Kidney epithelial cell (primary cell): ENCODE measurements at regions not wholly inside any gene's neighbourhood (a gene's known extent, or its start where the extent isn't known, plus 50 kb on each side); places are given as distances from the start of the nearest gene placed in this dataset.

Experiments used
- DNase-seq: peaks from one replicate; pipeline ENCODE4 v3.0.0-alpha.2; 2010; ENCODE audit warnings: low read depth
- H3K27me3 ChIP-seq: 2 replicates; pipeline ENCODE4 v1.6.0; 2011; ENCODE audit warnings: low read length; ENCODE audit not compliant: control insufficient read depth, insufficient read depth
- H3K36me3 ChIP-seq: 2 replicates; pipeline ENCODE4 v1.5.1; 2011; ENCODE audit warnings: low read length; ENCODE audit not compliant: control insufficient read depth, insufficient read depth
- H3K4me3 ChIP-seq: 2 replicates; pipeline ENCODE4 v1.5.1; 2011; ENCODE audit warnings: low read depth, mild to moderate bottlenecking, control low read depth, low read length
- TF ChIP-seq, protein P1 (sequence below): IDR thresholded peaks from 2 replicates; pipeline ENCODE4 v1.5.1; 2011; ENCODE audit warnings: mild to moderate bottlenecking, moderate library complexity, low read length, control low read depth, inconsistent platforms; ENCODE audit not compliant: insufficient read depth, poor library complexity, severe bottlenecking

DNA sequence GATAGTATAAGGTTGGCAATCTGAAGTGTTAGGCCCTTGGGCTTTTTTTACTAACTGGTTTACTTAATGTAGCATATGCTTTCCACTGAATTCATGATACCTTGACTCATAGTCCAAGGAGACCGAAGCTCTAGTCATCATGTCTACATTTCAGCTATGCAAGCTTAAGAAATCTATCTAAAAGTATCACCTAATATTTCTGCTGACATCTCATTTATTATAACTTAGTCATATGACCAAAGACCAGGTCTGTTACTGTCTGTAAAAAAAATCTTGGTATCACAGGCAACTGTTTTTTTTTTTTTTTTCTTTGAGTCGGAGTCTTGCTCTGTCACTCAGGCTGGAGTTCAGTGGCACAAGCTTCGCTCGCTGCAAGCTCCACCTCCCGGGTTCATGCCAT is 814.0 kb upstream of the NDST4 start:
- Histone ChIP-seq H3K27me3 (no peaks in the 10 kb centered on the region), H3K4me3 (no peak overlapping the region), H3K36me3 (no peaks in the 10 kb centered on the region)
- DNase-seq = no peak
- TF ChIP-seq, protein P1, sequence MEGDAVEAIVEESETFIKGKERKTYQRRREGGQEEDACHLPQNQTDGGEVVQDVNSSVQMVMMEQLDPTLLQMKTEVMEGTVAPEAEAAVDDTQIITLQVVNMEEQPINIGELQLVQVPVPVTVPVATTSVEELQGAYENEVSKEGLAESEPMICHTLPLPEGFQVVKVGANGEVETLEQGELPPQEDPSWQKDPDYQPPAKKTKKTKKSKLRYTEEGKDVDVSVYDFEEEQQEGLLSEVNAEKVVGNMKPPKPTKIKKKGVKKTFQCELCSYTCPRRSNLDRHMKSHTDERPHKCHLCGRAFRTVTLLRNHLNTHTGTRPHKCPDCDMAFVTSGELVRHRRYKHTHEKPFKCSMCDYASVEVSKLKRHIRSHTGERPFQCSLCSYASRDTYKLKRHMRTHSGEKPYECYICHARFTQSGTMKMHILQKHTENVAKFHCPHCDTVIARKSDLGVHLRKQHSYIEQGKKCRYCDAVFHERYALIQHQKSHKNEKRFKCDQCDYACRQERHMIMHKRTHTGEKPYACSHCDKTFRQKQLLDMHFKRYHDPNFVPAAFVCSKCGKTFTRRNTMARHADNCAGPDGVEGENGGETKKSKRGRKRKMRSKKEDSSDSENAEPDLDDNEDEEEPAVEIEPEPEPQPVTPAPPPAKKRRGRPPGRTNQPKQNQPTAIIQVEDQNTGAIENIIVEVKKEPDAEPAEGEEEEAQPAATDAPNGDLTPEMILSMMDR = no peak

GRCh38 chr4:115923152-115923551 is 809.7 kb upstream of the NDST4 start:
- Histone ChIP-seq H3K27me3 (no peaks in the 10 kb centered on the region), H3K36me3 (no peaks in the 10 kb centered on the region), H3K4me3 (no peak overlapping the region)
- DNase-seq = no peak
- TF ChIP-seq, protein P1 = no peak

GRCh38 chr4:115920637-115921036 is 807.2 kb upstream of the NDST4 start:
- TF ChIP-seq, protein P1 = no peak
- DNase-seq = no peak
- H3K36me3 ChIP-seq = no peaks in the 10 kb centered on the region
- no peaks in the 10 kb centered on the region for H3K27me3 ChIP-seq
- H3K4me3 ChIP-seq = no peak overlapping the region

DNA sequence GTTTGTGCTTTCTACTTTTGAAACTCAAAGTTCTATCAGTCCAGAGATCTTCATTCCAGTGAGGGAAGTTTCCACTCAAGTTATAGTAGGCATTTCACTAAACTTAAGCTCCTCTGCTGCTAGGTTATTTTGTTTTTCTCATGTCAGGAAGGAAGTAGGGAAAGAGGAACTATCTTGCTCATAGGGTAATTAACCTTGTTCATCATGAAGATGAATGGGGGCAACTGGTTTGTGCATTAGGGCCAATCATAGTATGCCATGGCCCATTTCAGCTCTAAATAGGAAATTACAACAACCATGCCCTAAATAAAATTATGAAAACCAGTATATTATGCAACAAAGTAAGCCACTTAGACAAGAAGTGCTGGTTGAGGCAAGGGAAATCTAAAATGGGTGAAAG is 804.7 kb upstream of the NDST4 start:
- H3K4me3 ChIP-seq = no peak overlapping the region
- no peaks in the 10 kb centered on the region for H3K27me3 ChIP-seq
- no peaks in the 10 kb centered on the region for H3K36me3 ChIP-seq
- DNase-seq = no peak
- TF ChIP-seq, protein P1 = no peak

DNA sequence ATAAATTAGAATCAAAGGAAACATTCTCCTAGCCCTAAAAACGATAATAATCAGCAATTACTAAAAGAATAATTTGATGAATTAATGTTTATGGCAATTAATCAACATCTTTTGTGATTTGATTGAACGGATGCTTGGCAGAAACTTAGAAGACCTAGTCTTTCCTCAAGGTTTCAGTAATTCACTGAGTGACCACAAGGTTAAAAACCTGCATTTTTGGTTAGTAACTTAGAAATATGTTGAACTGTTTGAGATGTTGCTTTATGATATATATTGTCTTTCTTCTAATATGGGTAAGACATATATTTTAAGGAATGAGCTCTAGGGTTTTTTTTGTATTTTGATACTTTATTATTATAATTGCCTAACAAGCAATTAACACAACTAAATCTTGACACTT is 793.0 kb upstream of the NDST4 start:
- no peak for DNase-seq
- Histone ChIP-seq H3K27me3 (no peaks in the 10 kb centered on the region), H3K36me3 (no peaks in the 10 kb centered on the region), H3K4me3 (no peak overlapping the region)
- TF ChIP-seq, protein P1 = no peak

- Histone ChIP-seq H3K27me3 (no peaks in the 10 kb centered on the region), H3K4me3 (no peak overlapping the region), H3K36me3 (no peaks in the 10 kb centered on the region)
- TF ChIP-seq, protein P1 = no peak
- DNase-seq = no peak
Measured at GRCh38 chr4:115883847-115884246, 770.4 kb upstream of the NDST4 start.
